WERI-Rb-1 (cell line): ENCODE measurements at regions not wholly inside any gene's neighbourhood (a gene's known extent, or its start where the extent isn't known, plus 50 kb on each side); places are given as distances from the start of the nearest gene placed in this dataset.

Experiments used
- DNase-seq: peaks from one replicate; pipeline ENCODE4 v3.0.0-alpha.2; 2020
- H3K27ac ChIP-seq: fragments of 250-450 bp; sonication (Bioruptor Pico); 2 replicates; pipeline ENCODE4 v1.5.1; 2020; ENCODE audit warnings: mild to moderate bottlenecking, moderate library complexity
- H3K27me3 ChIP-seq: fragments of 250-450 bp; sonication (Bioruptor Pico); 2 replicates; pipeline ENCODE4 v1.5.1; 2021; ENCODE audit warnings: mild to moderate bottlenecking, low read depth, moderate library complexity; ENCODE audit not compliant: insufficient read depth, severe bottlenecking
- H3K36me3 ChIP-seq: fragments of 250-450 bp; sonication (Bioruptor Pico); 2 replicates; pipeline ENCODE4 v1.5.1; 2020; ENCODE audit warnings: mild to moderate bottlenecking, moderate library complexity
- H3K4me3 ChIP-seq: 2 replicates; pipeline ENCODE4 v1.5.1; 2011; ENCODE audit warnings: low read depth, mild to moderate bottlenecking, control low read depth, low read length
- H3K9me3 ChIP-seq: fragments of 250-450 bp; sonication (Bioruptor Pico); 2 replicates; pipeline ENCODE4 v1.5.1; 2021; ENCODE audit warnings: mild to moderate bottlenecking, moderate library complexity; ENCODE audit not compliant: severe bottlenecking
- CTCF ChIP-seq: IDR thresholded peaks from 2 replicates; pipeline ENCODE4 v1.5.1; 2011; ENCODE audit warnings: low read depth, mild to moderate bottlenecking, control low read depth, inconsistent platforms, low read length

- DNase-seq: no peak
- H3K27me3 ChIP-seq: no peaks in the 10 kb centered on the region
- no peak for TF ChIP-seq CTCF
Observed at GRCh38 chr13:82374719-82375118, 1507.6 kb downstream of the SLITRK1 start.

GRCh38 chr13:82370316-82370715 is 1512.0 kb downstream of the SLITRK1 start:
- no peak for TF ChIP-seq CTCF

More at GRCh38 chr13:82374719-82375118, 1507.6 kb downstream of the SLITRK1 start:
- no peak overlapping the region for H3K27ac ChIP-seq
- no peaks in the 10 kb centered on the region for H3K36me3 ChIP-seq
- H3K4me3 ChIP-seq: no peak overlapping the region
- no peaks in the 10 kb centered on the region for H3K9me3 ChIP-seq

GRCh38 chr13:82364525-82364924 is 1517.7 kb downstream of the SLITRK1 start:
- no peak for DNase-seq
- H3K9me3 ChIP-seq: no peaks in the 10 kb centered on the region
- TF ChIP-seq CTCF: no peak

More at GRCh38 chr13:82370316-82370715, 1512.0 kb downstream of the SLITRK1 start:
- Histone ChIP-seq H3K36me3 (no peaks in the 10 kb centered on the region), H3K4me3 (no peak overlapping the region), H3K9me3 (no peaks in the 10 kb centered on the region), H3K27ac (no peak overlapping the region), H3K27me3 (no peaks in the 10 kb centered on the region)
- DNase-seq: no peak

GRCh38 chr13:82358284-82358683 is 1524.0 kb downstream of the SLITRK1 start:
- DNase-seq: no peak
- Histone ChIP-seq H3K4me3 (no peak overlapping the region), H3K36me3 (no peaks in the 10 kb centered on the region), H3K9me3 (no peaks in the 10 kb centered on the region), H3K27me3 (no peaks in the 10 kb centered on the region), H3K27ac (no peak overlapping the region)
- TF ChIP-seq CTCF: no peak

More at GRCh38 chr13:82364525-82364924, 1517.7 kb downstream of the SLITRK1 start:
- no peaks in the 10 kb centered on the region for H3K27me3 ChIP-seq
- no peak overlapping the region for H3K4me3 ChIP-seq
- H3K27ac ChIP-seq: no peak overlapping the region
- H3K36me3 ChIP-seq: no peaks in the 10 kb centered on the region

- Histone ChIP-seq H3K36me3 (no peaks in the 10 kb centered on the region), H3K27ac (no peak overlapping the region)
- DNase-seq: no peak
Observed at GRCh38 chr13:82356667-82357410, 1525.4 kb downstream of the SLITRK1 start.

More at GRCh38 chr13:82356667-82357410, 1525.4 kb downstream of the SLITRK1 start:
- no peak for TF ChIP-seq CTCF
- H3K9me3 ChIP-seq: no peaks in the 10 kb centered on the region
- H3K27me3 ChIP-seq: no peaks in the 10 kb centered on the region
- no peak overlapping the region for H3K4me3 ChIP-seq
